Naive thymus-derived CD8-positive, alpha-beta T cell (primary cell): ENCODE measurements at regions not wholly inside any gene's neighbourhood (a gene's known extent, or its start where the extent isn't known, plus 50 kb on each side); places are given as distances from the start of the nearest gene placed in this dataset.

ENCODE experiments used
- ATAC-seq, 2 donors: fragments of 150-1000 bp; cut with Tn5 transposase in 1 of 2; sonication (Bioruptor Pico), chemical (Tn5 transposase) in 1 of 2; 1 replicate in 1 of 2; 2 replicates in 1 of 2; pipeline ENCODE4 v1.10.0; 2021; ENCODE audit warnings: mild to moderate bottlenecking in 2 of 2, moderate library complexity in 2 of 2
- POLR2A ChIA-PET: fragments of 350-600 bp; sonication (Branson Sonifier 250); formaldehyde crosslinking; loops from one replicate; lab custom pipeline; 2021; ENCODE audit warnings: antibody characterized with exemption; lab: Charles Lee
- DNase-seq, 10 donors: peaks; one replicate each; pipeline versions ENCODE4 v3.0.0 to v3.0.0-alpha.2; 2020 to 2022
- H3K27ac Mint-ChIP-seq, 10 donors: one replicate each; pipeline ENCODE4 v1.8.0; 2020 to 2022; ENCODE audit warnings: mild to moderate bottlenecking in 10 of 10, mixed read lengths in 10 of 10, moderate library complexity in 4 of 10, inconsistent platforms in 1 of 10
- H3K27me3 Mint-ChIP-seq, 5 donors: one replicate each; pipeline ENCODE4 v1.8.0; 2021 to 2022; ENCODE audit warnings: mixed read lengths in 5 of 5
- H3K36me3 Mint-ChIP-seq, 3 donors: one replicate each; pipeline ENCODE4 v1.8.0; 2020 to 2022; ENCODE audit warnings: mixed read lengths in 3 of 3, mild to moderate bottlenecking in 2 of 3, inconsistent platforms in 1 of 3
- H3K4me1 Mint-ChIP-seq, 4 donors: one replicate each; pipeline ENCODE4 v1.8.0; 2021 to 2022; ENCODE audit warnings: mixed read lengths in 4 of 4
- H3K4me3 Mint-ChIP-seq, 10 donors: one replicate each; pipeline ENCODE4 v1.8.0; 2020 to 2022; ENCODE audit warnings: mild to moderate bottlenecking in 10 of 10, mixed read lengths in 10 of 10, moderate library complexity in 6 of 10, inconsistent platforms in 1 of 10
- H3K9me3 Mint-ChIP-seq, 9 donors: one replicate each; pipeline ENCODE4 v1.8.0; 2020 to 2022; ENCODE audit warnings: mixed read lengths in 9 of 9, mild to moderate bottlenecking in 3 of 9, inconsistent platforms in 1 of 9, moderate library complexity in 1 of 9

DNA sequence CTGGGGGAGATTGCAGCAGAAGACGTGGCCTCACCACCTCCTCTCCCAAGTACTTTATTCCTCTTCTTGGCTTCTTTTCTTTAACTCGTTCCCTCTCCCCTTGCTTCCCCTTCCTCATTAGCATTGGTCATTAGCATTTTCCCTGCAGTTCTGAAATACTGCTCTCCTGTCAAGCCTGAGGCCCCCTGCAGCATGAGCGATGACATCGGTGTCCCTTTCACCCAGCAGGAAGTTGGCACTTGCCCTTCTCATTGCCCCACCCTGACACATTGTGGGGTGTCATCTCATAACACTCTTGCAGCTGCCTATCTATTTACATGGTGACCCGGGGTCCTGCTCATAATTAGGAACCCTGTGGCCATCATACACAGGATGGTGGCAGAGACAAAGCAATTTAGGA, 167.1 kb downstream of the ARRDC4 start:
- Mint-ChIP-seq H3K27ac (no peak overlapping the region), H3K27me3 (peaks cover 0 to 20% (median 7%) of the 10 kb centered on the region in 5 donors), H3K4me3 (no peak overlapping the region), H3K9me3 (no peaks in the 10 kb centered on the region), H3K4me1 (peaks cover 0 to 3% (median 0%) of the 10 kb centered on the region in 4 donors), H3K36me3 (no peaks in the 10 kb centered on the region)
- DNase-seq, result no peak
- no peak for ATAC-seq
- POLR2A ChIA-PET, result no interaction called here

DNA sequence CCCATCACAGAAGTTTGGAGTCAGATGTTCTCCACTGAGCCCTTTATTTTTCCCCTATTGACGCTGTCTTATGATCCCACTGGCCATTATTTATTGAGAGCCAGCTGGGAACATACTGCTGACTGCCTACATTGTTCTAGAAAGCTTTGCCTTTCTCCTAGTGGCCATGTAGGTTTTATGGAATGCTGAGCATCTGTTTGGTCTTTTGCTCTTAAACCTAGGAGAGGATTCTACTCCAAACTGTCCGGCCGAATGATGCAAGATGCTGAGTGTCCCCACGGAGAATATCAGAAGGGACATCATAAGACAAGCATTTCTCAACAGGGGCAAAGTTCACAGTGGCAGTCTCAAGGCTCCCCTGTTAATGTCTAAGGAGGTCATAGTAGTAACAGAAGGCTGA, 171.4 kb downstream of the ARRDC4 start:
- no peak for DNase-seq
- no peaks in the 10 kb centered on the region for H3K9me3 Mint-ChIP-seq
- POLR2A ChIA-PET, result no interaction called here
- no peak overlapping the region for H3K27ac Mint-ChIP-seq
- H3K4me3 Mint-ChIP-seq, result no peak overlapping the region
- ATAC-seq, result no peak
- H3K36me3 Mint-ChIP-seq, result no peaks in the 10 kb centered on the region
- H3K27me3 Mint-ChIP-seq, result peaks cover 0 to 22% (median 7%) of the 10 kb centered on the region in 5 donors
- H3K4me1 Mint-ChIP-seq, result peaks cover 0 to 3% (median 0%) of the 10 kb centered on the region in 4 donors

- Mint-ChIP-seq H3K36me3 (no peaks in the 10 kb centered on the region), H3K4me3 (no peak overlapping the region), H3K9me3 (no peaks in the 10 kb centered on the region), H3K27me3 (peaks cover 0 to 19% (median 6%) of the 10 kb centered on the region in 5 donors), H3K4me1 (peaks cover 0 to 6% (median 0%) of the 10 kb centered on the region in 4 donors), H3K27ac (no peak overlapping the region)
- no peak for DNase-seq
- POLR2A ChIA-PET, result no interaction called here
- ATAC-seq, result no peak
Measured at GRCh38 chr15:98134905-98135304, 174.4 kb downstream of the ARRDC4 start.

- Mint-ChIP-seq H3K4me1 (peaks cover 0 to 6% (median 0%) of the 10 kb centered on the region in 4 donors), H3K27me3 (peaks cover 0 to 9% (median 0%) of the 10 kb centered on the region in 5 donors), H3K9me3 (no peaks in the 10 kb centered on the region), H3K36me3 (no peaks in the 10 kb centered on the region), H3K4me3 (no peak overlapping the region), H3K27ac (no peak overlapping the region)
- POLR2A ChIA-PET, result no interaction called here
- no peak for DNase-seq
- no peak for ATAC-seq
Measured at GRCh38 chr15:98138910-98139309, 178.4 kb downstream of the ARRDC4 start.

DNA sequence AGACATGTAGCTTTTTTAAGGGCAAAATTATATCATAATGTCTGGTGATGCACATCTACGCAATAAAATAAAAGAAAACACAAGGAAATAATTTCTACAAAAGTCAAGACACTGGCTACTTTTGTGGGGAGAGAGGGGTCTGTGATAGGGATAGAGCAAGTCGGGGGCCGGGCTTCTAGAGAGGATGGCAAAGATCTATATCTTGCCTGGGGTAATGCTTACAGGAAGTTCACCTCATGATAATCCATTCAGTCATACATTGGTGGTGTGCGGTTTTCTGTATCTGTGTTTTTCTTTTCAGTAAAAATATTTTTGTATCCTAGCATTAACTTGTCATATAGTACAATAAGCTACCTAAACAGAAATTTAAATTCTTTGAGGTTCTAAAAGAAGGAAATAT, 178.8 kb downstream of the ARRDC4 start:
- Mint-ChIP-seq H3K9me3 (no peaks in the 10 kb centered on the region), H3K4me3 (no peak overlapping the region), H3K27me3 (peaks cover 0 to 9% (median 0%) of the 10 kb centered on the region in 5 donors), H3K36me3 (no peaks in the 10 kb centered on the region), H3K27ac (no peak overlapping the region), H3K4me1 (peaks cover 0 to 6% (median 0%) of the 10 kb centered on the region in 4 donors)
- peak in 1 of 2 donors; percentile 35 for ATAC-seq
- DNase-seq, result no peak
- POLR2A ChIA-PET, result no interaction called here

DNA sequence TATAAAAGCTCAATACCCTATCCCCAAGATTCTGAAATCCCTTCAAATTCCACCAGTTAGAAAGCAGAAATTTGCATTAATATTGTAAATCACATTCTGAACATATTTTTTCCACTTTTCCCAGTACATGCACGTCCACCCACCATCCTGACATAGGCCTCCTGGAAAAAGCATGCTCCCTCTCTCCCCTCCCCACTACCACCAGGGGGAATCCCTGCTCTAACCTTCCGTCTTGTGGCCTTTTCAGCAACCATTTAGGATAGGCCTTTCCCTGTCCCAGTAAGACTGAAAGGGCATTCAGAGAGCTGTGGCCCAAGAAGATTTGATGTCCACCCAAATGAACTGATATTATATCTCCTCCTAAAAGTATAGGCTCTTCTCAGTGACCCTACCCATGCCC, 182.1 kb downstream of the ARRDC4 start:
- Mint-ChIP-seq H3K4me1 (peaks cover 0 to 6% (median 3%) of the 10 kb centered on the region in 4 donors), H3K36me3 (no peaks in the 10 kb centered on the region), H3K4me3 (no peak overlapping the region), H3K27ac (no peak overlapping the region), H3K9me3 (no peaks in the 10 kb centered on the region), H3K27me3 (peaks cover 0 to 17% (median 5%) of the 10 kb centered on the region in 5 donors)
- DNase-seq (no peak), ATAC-seq (no peak)
- POLR2A ChIA-PET, result no interaction called here

- Mint-ChIP-seq H3K4me3 (no peak overlapping the region), H3K27ac (no peak overlapping the region), H3K4me1 (peaks cover 0 to 7% (median 3%) of the 10 kb centered on the region in 4 donors), H3K36me3 (no peaks in the 10 kb centered on the region), H3K27me3 (peaks cover 0 to 22% (median 5%) of the 10 kb centered on the region in 5 donors), H3K9me3 (no peaks in the 10 kb centered on the region)
- ATAC-seq (no peak), DNase-seq (no peak)
- POLR2A ChIA-PET, result no interaction called here
Measured at GRCh38 chr15:98143116-98143515, 182.6 kb downstream of the ARRDC4 start.

DNA sequence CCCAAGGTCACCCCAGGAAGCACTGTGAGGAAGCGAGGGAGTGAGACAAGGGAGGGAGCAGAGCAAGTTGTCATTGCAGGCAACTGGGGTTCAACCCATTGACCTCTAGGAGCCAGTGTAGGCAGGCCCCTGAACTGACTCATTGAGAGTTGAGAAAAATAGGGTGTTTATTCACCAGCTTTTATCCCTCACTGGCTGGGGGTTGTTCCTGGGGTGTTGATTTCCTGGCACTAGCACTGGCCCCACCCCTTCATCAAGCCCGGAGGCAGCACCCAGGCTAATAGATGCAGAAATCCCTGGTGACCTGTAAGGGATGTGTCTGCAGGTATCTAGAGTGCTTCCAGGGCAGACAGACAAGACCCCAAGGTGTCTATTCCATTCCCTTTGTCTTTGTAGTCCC, 183.9 kb downstream of the ARRDC4 start:
- Mint-ChIP-seq H3K9me3 (no peaks in the 10 kb centered on the region), H3K36me3 (no peaks in the 10 kb centered on the region), H3K4me1 (peaks cover 0 to 7% (median under 1%) of the 10 kb centered on the region in 4 donors), H3K4me3 (no peak overlapping the region), H3K27me3 (peaks cover 0 to 22% (median 5%) of the 10 kb centered on the region in 5 donors), H3K27ac (no peak overlapping the region)
- ATAC-seq (no peak), DNase-seq (no peak)
- POLR2A ChIA-PET, result no interaction called here

GRCh38 chr15:98146031-98146820, 185.7 kb downstream of the ARRDC4 start:
- Mint-ChIP-seq H3K27me3 (peaks cover 0 to 22% (median 5%) of the 10 kb centered on the region in 5 donors), H3K27ac (no peak overlapping the region)
- POLR2A ChIA-PET, result no interaction called here

DNA sequence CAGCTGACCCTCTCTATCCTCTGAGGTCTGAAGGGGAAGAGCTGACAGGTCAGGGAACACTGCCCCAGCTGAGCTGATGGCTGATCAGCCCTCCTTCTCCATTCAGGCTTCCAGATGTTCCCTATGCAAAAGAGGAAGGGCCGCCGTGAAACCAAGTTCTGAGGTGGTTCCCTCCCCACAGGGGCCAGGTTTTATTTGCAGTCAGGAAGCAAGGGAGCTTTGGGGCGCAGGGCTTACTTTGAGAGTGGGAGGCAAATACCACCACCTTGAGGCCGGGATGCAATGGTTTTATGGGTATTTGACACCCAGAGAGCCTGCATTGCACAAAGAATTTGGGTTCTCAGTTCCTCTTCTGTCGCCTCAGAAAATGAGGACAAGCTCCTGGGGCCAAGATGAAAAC, 186.9 kb downstream of the ARRDC4 start:
- Mint-ChIP-seq H3K27me3 (peaks cover 0 to 25% (median 5%) of the 10 kb centered on the region in 5 donors), H3K4me3 (no peak overlapping the region), H3K36me3 (no peaks in the 10 kb centered on the region), H3K4me1 (peaks cover 0 to 15% (median 0%) of the 10 kb centered on the region in 4 donors), H3K27ac (no peak overlapping the region), H3K9me3 (no peaks in the 10 kb centered on the region)
- POLR2A ChIA-PET, result no interaction called here
- DNase-seq (no peak), ATAC-seq (no peak)

More at GRCh38 chr15:98146031-98146820, 185.7 kb downstream of the ARRDC4 start:
- Mint-ChIP-seq H3K4me1 (peaks cover 0 to 15% (median 0%) of the 10 kb centered on the region in 4 donors), H3K36me3 (no peaks in the 10 kb centered on the region), H3K4me3 (no peak overlapping the region), H3K9me3 (no peaks in the 10 kb centered on the region)
- ATAC-seq, result no peak
- DNase-seq, result no peak

GRCh38 chr15:98150084-98150483, 189.6 kb downstream of the ARRDC4 start:
- no peak overlapping the region for H3K27ac Mint-ChIP-seq
- peaks cover 0 to 3% (median 0%) of the 10 kb centered on the region in 9 donors for H3K9me3 Mint-ChIP-seq
- H3K4me1 Mint-ChIP-seq, result peaks cover 0 to 15% (median 0%) of the 10 kb centered on the region in 4 donors
- DNase-seq (no peak), ATAC-seq (no peak)
- peaks cover 0 to 31% (median 5%) of the 10 kb centered on the region in 5 donors for H3K27me3 Mint-ChIP-seq
- POLR2A ChIA-PET, result no interaction called here
- no peaks in the 10 kb centered on the region for H3K36me3 Mint-ChIP-seq
- H3K4me3 Mint-ChIP-seq, result no peak overlapping the region

GRCh38 chr15:98150536-98150935, 190.0 kb downstream of the ARRDC4 start:
- Mint-ChIP-seq H3K27me3 (peaks cover 0 to 28% (median 3%) of the 10 kb centered on the region in 5 donors), H3K9me3 (peaks cover 0 to 3% (median 0%) of the 10 kb centered on the region in 9 donors), H3K36me3 (no peaks in the 10 kb centered on the region), H3K27ac (no peak overlapping the region), H3K4me1 (peaks cover 0 to 15% (median 0%) of the 10 kb centered on the region in 4 donors), H3K4me3 (no peak overlapping the region)
- ATAC-seq, result no peak
- no peak for DNase-seq
- POLR2A ChIA-PET, result no interaction called here

- DNase-seq (no peak), ATAC-seq (no peak)
- Mint-ChIP-seq H3K9me3 (peaks cover 0 to 3% (median 0%) of the 10 kb centered on the region in 9 donors), H3K36me3 (no peaks in the 10 kb centered on the region), H3K4me3 (no peak overlapping the region), H3K27me3 (peaks cover 0 to 22% (median 2%) of the 10 kb centered on the region in 5 donors), H3K27ac (no peak overlapping the region), H3K4me1 (peaks cover 0 to 15% (median 0%) of the 10 kb centered on the region in 4 donors)
- POLR2A ChIA-PET, result no interaction called here
Measured at GRCh38 chr15:98151096-98151495, 190.6 kb downstream of the ARRDC4 start.
